ENCODE measurements at regions not wholly inside any gene's neighbourhood (a gene's known extent, or its start where the extent isn't known, plus 50 kb on each side); places are given as distances from the start of the nearest gene placed in this dataset.

GRCh38 chr1:88217386-88217785 lies 466.7 kb upstream of the PKN2 start:
- Mint-ChIP-seq H3K4me1 (peaks cover 2% of the 10 kb centered on the region), H3K9me3 (no peaks in the 10 kb centered on the region), H3K4me3 (no peak overlapping the region), H3K27ac (no peak overlapping the region), H3K27me3 (ENCODE audit: low read depth) (no peaks in the 10 kb centered on the region; the same call in 1 of the 2 replicates), H3K36me3 (no peaks in the 10 kb centered on the region)
- CTCF ChIA-PET: interaction anchor here (0.9 to 1.7 kb wide), 2 partner anchors 11 to 37 kb away, joined by 3 to 6 read pairs; no protein-coding TSS in a partner anchor
- POLR2A ChIA-PET: no interaction called here
- DNase-seq (ENCODE audit: low spot score): no peak
- no peak for ATAC-seq
- TF ChIP-seq, protein P1, sequence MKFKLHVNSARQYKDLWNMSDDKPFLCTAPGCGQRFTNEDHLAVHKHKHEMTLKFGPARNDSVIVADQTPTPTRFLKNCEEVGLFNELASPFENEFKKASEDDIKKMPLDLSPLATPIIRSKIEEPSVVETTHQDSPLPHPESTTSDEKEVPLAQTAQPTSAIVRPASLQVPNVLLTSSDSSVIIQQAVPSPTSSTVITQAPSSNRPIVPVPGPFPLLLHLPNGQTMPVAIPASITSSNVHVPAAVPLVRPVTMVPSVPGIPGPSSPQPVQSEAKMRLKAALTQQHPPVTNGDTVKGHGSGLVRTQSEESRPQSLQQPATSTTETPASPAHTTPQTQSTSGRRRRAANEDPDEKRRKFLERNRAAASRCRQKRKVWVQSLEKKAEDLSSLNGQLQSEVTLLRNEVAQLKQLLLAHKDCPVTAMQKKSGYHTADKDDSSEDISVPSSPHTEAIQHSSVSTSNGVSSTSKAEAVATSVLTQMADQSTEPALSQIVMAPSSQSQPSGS (CRISPR knock-in tag; IDR thresholded peaks at IDR 0.05; ENCODE audit: borderline replicate concordance, low read depth): no peak
- TF ChIP-seq, protein P2, sequence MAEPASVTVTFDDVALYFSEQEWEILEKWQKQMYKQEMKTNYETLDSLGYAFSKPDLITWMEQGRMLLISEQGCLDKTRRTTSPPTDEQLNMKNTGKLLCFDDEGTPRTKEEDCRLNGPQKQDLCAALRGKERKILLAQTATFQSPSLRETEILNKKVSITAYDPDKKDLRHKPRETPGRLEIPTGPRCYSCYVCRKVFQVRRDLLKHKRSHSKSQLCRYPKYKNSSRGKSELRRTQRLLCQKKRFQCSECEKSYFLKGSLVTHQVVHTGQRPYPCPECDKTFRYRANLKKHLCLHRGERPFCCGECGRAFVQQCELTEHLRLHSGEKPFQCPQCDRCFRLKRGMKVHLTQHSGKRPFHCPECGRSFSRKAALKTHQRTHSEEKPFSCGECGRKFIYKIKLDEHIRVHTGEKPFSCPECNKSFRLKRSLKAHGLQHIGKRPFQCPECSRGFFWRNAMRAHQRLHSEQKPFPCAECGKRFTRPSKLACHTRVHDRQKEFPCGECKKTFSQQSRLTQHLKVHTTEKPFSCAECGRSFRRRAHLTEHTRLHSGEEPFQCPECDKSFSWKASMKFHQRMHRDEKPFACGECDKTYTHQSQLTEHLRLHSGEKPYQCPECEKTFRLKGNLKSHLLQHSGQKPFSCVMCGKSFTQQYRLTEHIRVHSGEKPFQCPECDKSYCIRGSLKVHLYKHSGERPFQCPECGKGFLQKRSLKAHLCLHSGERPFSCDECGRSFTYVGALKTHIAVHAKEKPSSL (CRISPR knock-in tag; conservative IDR thresholded peaks at IDR 0.05): no peak
- TF ChIP-seq, protein P3, sequence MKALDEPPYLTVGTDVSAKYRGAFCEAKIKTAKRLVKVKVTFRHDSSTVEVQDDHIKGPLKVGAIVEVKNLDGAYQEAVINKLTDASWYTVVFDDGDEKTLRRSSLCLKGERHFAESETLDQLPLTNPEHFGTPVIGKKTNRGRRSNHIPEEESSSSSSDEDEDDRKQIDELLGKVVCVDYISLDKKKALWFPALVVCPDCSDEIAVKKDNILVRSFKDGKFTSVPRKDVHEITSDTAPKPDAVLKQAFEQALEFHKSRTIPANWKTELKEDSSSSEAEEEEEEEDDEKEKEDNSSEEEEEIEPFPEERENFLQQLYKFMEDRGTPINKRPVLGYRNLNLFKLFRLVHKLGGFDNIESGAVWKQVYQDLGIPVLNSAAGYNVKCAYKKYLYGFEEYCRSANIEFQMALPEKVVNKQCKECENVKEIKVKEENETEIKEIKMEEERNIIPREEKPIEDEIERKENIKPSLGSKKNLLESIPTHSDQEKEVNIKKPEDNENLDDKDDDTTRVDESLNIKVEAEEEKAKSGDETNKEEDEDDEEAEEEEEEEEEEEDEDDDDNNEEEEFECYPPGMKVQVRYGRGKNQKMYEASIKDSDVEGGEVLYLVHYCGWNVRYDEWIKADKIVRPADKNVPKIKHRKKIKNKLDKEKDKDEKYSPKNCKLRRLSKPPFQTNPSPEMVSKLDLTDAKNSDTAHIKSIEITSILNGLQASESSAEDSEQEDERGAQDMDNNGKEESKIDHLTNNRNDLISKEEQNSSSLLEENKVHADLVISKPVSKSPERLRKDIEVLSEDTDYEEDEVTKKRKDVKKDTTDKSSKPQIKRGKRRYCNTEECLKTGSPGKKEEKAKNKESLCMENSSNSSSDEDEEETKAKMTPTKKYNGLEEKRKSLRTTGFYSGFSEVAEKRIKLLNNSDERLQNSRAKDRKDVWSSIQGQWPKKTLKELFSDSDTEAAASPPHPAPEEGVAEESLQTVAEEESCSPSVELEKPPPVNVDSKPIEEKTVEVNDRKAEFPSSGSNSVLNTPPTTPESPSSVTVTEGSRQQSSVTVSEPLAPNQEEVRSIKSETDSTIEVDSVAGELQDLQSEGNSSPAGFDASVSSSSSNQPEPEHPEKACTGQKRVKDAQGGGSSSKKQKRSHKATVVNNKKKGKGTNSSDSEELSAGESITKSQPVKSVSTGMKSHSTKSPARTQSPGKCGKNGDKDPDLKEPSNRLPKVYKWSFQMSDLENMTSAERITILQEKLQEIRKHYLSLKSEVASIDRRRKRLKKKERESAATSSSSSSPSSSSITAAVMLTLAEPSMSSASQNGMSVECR (CRISPR knock-in tag; IDR thresholded peaks at IDR 0.05; ENCODE audit: borderline replicate concordance): no peak
- TF ChIP-seq TEAD1 (CRISPR knock-in tag; IDR thresholded peaks at IDR 0.05) (no peak), TCF7 (CRISPR knock-in tag; IDR thresholded peaks at IDR 0.05; ENCODE audit: low read depth) (no peak)

DNA sequence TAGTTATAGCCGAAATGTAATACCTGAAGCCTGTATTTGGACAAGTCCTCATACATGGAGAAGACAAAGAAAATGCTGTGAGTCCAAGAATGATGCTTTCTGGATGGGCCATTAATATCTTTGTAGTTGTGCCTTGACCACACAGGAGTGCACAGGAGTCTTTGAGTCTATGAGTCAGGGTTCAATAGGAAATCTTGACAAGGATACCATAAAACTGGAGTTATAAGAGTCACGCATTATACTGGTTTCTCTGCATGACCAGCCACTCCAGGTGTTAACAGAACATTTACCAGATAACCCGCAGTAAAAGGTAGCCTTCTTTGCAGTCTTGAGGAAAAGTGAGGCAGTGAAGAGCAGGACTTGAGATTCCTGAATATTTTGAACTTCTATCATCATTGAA lies 464.6 kb upstream of the PKN2 start:
- ChIA-PET CTCF (interaction anchor here (1.7 kb wide), 1 partner anchor 39 kb away, joined by 6 read pairs; no protein-coding TSS in a partner anchor), POLR2A (no interaction called here)
- no peaks in the 10 kb centered on the region for H3K36me3 Mint-ChIP-seq
- no peak for ATAC-seq
- TF ChIP-seq E2F1 (CRISPR knock-in tag; IDR thresholded peaks at IDR 0.05) (no peak), ZNF138 (CRISPR knock-in tag; conservative IDR thresholded peaks at IDR 0.05) (no peak), ZNF121 (CRISPR knock-in tag; IDR thresholded peaks at IDR 0.05) (no peak), CREM (CRISPR knock-in tag; IDR thresholded peaks at IDR 0.05) (no peak), PREB (CRISPR knock-in tag; IDR thresholded peaks at IDR 0.05; ENCODE audit: borderline replicate concordance) (no peak), GTF2I (CRISPR knock-in tag; conservative IDR thresholded peaks at IDR 0.05) (no peak), ETV6 (CRISPR knock-in tag; IDR thresholded peaks at IDR 0.05) (no peak), NFE2L1 (CRISPR knock-in tag; IDR thresholded peaks at IDR 0.05) (no peak), CREB1 (CRISPR knock-in tag; IDR thresholded peaks at IDR 0.05) (no peak), TCF7 (CRISPR knock-in tag; IDR thresholded peaks at IDR 0.05; ENCODE audit: low read depth) (no peak), AR (CRISPR knock-in tag; IDR thresholded peaks at IDR 0.05) (no peak), TEAD1 (CRISPR knock-in tag; IDR thresholded peaks at IDR 0.05) (no peak), HMGA2 (CRISPR knock-in tag; IDR thresholded peaks at IDR 0.05) (no peak)
- TF ChIP-seq, protein P4, sequence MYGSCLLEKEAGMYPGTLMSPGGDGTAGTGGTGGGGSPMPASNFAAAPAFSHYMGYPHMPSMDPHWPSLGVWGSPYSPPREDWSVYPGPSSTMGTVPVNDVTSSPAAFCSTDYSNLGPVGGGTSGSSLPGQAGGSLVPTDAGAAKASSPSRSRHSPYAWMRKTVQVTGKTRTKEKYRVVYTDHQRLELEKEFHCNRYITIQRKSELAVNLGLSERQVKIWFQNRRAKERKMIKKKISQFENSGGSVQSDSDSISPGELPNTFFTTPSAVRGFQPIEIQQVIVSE (CRISPR knock-in tag; IDR thresholded peaks at IDR 0.05; ENCODE audit: borderline replicate concordance): no peak
- no peak overlapping the region for H3K27ac Mint-ChIP-seq
- H3K9me3 Mint-ChIP-seq: no peaks in the 10 kb centered on the region
- no peak overlapping the region for H3K4me3 Mint-ChIP-seq
- no peak for DNase-seq (ENCODE audit: low spot score)
- H3K4me1 Mint-ChIP-seq: peaks cover 2% of the 10 kb centered on the region
- no peaks in the 10 kb centered on the region; the same call in 1 of the 2 replicates for H3K27me3 Mint-ChIP-seq (ENCODE audit: low read depth)
